NAMALWA (cell line): ENCODE measurements at regions not wholly inside any gene's neighbourhood (a gene's known extent, or its start where the extent isn't known, plus 50 kb on each side); places are given as distances from the start of the nearest gene placed in this dataset.

ENCODE experiments used
- DNase-seq: peaks from one replicate; pipeline ENCODE4 v3.0.0-alpha.2; 2015; ENCODE audit warnings: low spot score

DNA sequence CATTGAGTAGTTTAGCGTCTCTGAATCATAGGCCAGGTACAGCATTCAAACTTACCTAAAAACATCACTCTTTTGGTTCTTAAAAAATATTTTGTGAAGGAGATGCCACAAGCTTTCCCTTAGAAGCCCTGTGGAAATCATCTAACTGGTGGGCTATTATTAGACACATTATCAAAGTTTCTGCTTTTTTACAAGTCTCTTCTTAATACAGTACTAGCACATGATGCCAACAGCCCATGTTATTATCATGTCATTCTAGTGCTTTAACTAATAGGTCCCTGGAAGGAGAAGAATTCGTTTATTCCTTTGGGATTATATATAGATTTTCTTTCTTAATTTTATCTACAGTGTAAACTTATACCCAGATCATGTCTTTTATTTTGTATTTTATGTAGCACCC lies 146.0 kb upstream of the PTPRK start:
- no peak for DNase-seq

DNA sequence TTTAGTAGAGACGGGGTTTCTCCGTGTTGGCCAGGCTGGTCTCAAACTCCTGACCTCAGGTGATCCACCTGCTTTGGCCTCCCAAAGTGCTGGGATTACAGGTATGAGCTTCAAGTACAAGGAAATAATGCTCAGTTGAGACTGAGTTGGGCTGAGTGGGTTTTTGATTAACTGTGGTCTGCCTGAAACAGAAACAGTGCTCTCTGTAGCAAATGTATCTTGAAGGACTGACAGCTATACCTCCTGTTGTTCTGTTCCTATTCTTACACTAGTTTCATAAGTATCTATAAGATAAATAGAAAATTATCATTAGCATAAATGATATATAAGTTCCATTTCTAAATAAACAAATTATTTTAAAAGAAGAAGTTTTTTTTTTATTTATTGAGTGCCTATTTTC lies 142.8 kb upstream of the PTPRK start:
- DNase-seq = no peak

DNA sequence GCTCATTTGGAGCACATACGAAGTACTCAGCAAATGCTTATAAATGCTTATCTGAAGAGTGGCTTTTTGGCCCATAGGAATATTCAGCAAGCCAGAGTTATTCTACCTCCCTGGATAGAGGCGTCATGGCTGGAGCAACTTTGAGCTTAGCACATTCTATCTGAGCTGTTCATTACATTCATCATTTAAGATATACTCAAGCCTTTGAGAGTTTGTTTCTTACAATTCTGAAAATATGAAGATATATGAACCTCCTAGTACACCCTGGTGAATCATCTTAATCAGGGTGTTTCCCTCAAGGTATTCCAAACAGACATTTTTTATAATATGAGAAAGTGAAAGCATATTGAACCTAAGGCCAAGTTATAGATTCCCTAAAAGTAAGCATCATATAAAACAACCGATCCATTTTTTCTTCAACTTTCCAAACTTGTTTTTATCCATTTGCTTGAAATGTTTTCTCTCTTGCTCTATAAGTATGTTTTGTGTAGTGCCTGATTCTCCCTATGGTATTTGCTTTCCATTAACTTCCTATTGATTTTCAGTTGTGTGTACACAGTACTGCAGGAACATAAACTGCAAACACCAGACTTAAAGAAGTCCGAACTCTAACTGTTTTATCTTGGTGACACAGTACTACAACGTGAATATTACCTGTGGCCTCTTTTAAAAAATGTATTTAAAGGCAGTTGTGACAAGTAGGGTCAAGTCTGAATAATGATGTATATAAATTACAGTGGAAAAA lies 139.7 kb upstream of the PTPRK start:
- DNase-seq = no peak

DNA sequence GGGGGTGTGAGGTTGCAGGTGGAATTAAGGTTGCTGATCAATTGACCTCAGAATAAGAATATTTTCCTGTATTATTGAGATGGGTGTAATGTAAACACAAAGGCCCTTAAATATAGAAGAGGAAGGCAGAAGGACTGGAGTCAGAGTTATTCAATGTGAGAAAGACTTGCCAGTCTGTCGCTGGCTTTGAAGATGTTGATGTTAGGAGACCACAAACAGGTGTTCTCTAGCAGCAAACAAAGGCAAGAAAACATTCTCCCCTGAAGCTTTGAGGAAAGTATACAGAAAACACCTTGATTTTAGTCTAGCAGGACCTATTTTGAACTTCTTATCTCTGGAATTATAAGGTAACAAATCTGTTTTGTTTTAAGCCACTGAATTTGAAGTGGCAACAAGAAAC lies 138.9 kb upstream of the PTPRK start:
- no peak for DNase-seq

DNA sequence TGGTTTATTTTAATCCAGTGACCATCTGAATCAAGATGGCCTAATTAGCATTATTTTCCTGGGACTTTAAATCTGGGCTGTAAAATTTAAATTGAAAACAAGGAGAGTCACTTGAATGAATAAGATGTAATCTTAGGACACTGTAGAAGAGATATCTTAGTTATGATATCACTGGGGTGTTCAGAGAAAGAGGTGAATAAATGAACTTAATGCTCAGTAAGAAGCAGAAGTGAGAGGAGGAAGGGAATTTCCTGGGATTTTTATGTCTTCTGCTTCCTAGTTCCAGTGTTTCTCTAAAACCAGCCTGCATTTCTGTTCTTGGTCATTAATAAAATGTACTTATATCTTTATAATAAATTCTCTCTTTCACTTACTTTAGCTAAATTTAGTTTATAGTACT lies 136.8 kb upstream of the PTPRK start:
- DNase-seq = no peak

DNA sequence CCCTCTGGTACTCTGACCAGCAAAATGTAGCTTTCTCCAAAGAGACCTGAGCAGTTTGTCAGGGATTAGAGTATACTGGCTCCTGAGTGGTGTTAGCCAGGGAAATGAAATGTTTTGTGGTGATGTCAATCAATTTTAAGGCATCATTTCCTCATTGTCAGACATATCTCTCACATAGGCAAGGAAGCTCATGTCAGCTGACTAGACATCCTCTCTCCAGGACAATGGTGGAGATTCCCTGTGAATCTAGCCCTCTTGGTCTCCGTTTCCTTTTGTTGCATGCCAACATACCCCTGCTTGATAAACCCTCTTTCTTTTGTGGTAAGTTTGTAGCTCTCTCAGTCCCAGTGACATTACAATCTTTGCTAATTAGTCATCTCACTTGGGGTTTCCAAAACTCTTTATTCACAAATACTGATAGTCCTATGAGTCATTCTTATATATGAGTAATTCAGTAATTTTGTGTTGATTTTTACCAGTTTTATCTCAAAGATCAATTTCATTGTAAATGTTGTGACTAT lies 135.6 kb upstream of the PTPRK start:
- DNase-seq = no peak

DNA sequence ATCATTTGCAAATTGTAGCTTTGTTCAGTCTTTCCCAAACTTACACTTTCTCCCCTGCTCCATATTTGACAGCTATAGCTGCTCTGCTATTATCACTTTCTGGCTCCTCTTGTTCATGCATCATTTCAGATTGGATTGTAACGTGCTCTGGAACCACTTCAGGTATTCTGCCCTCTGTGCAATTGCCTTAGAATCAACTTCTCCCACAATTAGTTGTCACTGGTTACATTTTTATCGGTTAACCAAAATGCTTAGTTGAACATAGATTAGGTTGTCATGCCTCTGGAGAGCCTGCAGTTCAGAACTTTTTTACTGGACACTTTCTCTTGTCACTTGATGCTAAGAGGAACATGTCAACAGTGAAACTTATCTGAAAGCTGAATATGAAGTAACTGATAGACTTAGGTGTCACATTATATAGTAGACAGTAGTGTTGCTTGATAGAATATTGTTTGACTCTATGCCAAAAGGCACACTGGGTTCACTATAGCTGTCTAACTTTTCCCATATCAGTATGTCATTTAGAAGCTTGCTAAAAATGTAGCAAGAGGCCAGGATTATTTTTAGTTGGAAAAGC lies 127.7 kb upstream of the PTPRK start:
- DNase-seq = no peak

DNA sequence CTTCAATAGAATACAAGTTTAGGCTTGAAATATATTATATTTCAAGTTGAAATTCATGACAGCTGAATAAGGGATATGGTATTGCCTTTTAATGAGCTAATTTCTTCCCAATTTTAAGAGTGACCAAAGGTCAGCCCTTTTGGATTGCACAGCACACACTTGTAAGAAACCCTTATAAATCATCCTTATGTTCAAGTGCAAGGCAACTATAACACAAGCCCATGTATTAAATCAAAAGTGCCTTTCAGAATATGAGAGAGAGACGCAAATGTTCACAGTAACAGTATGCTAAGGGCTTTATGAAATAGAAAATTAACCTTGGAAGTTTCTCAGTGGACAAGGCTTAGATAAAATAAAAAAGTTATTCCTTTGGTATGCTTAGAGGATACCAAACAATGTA lies 121.7 kb upstream of the PTPRK start:
- DNase-seq = no peak

DNA sequence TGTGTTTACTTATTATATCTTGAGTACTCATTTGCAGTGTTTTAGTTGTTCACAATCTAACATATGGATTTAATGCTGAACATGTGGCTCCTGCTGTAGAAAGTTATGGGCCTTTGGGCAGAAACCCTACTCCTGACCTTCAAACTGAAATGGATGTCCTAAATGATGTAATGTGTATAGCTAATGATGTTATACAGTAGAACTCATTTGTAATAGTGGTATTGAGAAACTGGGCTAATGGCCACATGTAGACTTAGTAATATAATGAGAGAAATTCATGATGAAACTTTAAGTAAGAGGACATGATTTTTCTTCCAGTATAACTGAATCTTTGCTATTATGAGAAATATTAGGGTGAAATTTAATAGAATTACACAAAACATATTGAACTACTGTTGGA lies 121.3 kb upstream of the PTPRK start:
- no peak for DNase-seq

DNA sequence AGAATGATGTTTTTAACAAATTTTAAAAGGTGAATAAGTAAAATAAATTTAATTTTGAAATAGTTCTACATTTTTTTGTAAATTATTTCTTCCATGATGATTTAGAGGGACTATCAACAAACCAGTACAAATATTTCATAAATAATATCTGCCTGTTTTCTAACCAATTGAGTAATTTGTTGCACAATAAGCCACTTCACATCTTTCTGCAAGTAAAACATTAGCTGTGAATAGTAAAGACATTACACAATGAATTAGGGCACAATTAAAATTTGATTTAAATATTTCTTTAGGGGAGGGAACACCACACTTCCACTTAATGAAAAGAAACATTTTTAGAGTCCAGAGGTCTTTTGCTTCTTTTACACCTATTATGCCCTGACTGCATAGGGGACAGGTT lies 118.4 kb upstream of the PTPRK start:
- no peak for DNase-seq

DNA sequence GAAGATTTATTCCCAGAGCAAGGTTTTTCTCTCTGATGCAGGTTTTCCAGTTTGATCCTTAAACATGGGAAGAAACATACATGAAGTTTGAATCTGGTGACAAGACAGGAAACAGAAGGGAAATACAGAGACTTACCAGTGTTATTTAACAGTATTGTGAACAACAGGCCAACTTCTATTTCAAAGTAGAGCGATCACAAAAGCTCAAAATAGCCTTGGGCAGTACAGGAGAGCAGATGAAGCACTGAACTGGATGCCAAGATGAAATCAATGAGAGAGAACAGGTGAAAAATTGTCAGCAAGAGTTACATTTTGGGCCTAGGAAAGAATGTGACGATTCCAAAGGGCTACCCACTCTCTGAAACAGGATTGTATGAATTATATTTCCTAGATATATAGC lies 114.8 kb upstream of the PTPRK start:
- no peak for DNase-seq

DNA sequence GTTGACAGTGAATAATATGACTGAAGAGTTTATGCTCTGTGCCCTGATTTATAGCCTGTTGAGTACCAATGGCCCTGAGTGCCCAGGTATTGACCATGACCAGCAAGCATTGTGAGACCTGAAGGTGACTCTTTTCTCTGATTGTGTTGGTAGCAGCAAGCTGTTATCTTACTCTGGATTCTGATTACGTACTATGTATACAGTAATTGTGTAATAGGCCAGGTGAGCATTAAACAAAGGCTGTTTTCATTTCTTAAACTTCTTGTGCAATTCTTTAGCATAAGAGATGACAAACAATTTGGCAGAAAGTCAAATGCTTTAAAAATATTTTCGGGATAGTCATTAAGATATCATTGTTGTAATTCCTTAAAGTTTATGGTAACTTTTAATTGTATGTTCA lies 111.7 kb upstream of the PTPRK start:
- no peak for DNase-seq

DNA sequence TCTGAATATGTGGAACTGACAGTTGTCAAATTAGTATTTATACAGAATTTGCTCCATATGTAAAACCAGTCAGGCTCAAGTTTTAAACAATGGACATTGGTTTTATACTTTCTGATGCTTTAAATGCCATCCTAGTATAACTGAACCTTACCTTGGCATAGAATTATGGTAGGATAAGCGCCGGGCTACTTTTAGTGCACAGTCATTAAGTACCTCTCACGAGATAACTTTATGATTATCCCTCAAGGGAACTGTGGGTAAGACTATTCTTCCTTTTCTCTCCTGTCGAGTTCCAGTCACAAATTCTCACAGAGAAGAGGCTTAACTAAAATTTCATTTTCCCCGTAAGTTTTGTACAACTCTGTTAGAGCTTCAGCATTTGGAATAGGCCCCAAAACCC lies 110.6 kb upstream of the PTPRK start:
- DNase-seq = no peak

DNA sequence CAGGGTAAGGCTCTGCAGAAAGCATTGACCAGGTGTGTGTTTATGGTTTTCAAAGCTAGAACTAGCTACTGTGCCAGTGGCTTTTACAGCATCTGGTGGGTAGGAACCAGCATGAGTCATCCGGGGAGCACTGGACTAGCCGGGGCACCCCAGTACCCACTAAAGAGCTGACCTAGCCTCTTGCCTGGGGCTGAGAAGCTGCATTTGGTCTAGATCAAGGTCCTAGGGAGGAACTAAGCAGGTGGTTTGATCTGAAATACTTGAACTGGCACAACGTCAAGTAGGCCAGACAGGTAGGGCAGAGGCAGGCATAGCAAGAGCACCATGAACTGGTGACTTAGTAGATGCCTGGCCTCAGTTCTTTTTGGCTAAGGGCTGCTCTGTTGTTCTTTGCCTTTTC lies 109.8 kb upstream of the PTPRK start:
- no peak for DNase-seq

DNA sequence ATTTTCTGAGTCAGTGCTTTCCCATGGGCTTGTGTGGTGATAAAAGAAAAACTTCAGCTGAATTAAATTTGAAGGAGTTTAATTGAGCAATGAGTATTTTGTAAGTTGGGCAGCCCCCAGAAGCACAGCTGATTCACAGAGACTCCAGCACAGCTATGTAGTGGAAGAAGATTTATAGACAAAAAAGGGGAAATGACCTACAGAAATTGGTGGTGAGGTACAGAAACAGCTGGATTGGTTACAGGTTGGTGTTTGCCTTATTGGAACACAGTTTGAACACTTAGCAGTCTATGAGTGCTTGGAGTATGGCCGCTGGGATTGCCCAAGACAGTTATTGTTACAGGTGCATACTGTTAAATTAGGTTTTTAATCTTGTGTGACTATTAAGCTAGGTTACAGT lies 96.9 kb upstream of the PTPRK start:
- DNase-seq = no peak

DNA sequence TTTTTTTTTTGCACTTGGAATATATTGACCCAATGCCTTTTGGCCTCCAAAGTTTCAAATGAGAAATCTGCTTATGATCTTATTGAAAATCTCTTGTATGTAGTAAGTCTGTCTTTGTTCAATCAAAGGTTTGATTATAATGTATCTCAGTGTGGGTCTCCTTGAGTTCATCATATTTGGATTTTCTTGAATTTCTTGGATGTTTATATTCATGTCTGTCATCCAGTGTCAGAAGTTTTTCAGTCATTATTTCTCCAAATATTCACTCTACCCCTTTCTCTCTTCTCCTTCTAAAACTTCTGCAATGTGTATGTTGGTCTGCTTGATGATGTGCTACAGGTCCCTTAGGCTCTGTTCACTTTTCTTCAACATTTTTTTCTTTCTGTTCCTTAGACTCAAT lies 95.9 kb upstream of the PTPRK start:
- no peak for DNase-seq

DNA sequence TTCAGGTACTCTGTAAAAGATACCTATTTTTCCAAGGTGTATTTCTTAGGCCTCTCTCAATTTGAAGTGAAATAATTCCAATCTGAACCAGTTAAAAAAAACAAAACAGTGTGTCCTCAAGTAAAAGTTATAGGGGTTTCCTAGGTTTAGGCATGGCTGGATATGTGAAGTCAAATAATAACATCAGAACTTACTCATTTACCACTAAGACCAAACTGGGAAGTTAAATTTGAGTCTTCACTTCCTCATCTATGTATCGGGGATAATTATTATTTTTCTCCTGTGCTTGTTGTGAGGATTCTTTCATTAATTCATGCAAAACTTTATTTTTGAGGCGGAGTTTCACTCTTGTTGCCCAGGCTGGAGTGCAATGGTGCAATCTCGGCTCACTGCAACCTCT lies 86.2 kb upstream of the PTPRK start:
- no peak for DNase-seq

DNA sequence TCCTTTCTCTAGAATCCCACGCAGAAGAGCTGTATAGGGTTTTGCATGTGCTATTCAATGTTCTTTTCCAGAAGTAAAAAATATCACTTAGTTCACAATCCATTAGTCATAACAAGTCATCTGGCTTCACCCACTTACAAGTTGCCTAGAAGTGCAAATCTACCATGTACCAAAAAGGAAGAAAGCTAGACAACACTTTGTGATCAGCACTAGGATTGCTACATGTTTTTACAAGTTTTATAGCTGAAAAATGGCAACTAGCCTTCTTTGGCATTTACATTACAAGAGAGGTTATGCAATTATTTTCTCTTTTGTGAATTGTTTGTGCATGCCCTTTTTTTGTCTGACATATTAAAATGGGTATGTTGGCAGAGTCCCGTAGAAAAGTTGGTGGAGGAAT lies 85.6 kb upstream of the PTPRK start:
- DNase-seq = no peak

DNA sequence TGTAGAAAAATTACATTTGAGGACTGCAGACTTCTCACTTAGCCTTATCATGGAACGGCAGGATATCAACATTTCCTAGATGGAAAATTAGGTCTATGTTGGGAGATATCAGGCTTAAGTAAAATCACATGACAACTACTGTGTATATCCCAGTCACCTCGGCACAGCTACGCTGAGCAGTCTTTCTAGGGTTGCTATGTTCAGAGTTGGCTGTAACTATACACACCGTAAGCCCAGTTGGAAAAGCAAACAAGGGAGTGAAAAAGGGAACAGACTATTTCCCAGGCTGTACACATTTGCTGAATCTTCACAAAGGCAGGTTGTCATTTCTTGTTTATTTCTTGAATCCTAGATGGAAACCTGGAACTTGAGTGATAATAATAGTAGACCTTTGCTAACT lies 80.7 kb upstream of the PTPRK start:
- no peak for DNase-seq

DNA sequence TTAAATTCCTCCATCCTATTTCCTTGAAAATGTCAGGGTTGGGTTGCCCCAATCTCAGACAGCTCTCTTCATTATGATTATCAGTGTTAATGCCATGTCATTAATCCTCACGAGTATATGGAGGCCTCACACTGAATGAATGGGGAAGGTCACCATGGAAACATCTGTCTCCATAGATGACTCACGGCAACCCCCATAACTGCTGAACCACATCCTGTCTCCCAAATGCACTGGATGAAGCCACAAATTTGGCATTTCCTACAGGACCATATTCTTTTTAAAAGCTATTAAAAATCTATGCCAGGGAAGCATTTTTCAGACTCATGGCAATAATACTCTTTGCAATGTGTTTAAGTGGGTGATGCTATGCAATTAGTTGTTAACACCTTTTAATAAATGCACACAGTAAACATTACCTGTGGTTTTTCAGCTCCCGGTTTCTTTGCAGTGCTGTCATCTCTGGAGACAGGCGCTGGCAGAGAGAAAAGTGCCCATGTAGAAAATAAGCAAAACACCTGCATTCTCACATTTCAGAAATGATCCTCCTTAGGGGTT lies 80.1 kb upstream of the PTPRK start:
- no peak for DNase-seq

DNA sequence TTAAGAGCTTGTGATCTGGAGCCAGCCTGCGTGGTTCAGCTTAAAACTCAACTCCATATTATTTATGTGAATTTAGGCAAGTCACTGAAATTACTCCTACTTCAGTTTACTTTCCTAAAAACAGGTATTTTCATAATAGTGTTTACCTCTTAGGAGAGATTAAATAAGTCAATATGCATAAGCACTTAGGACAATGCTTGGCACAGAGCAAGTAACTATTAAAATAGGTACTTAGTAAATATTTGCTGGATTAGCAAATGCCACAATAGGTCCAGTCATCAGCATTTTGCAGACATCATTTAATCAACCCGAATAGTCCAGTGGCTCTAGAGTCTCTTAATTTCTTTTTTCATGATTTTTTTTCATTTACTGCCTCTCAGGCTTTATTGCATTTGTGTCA lies 78.6 kb upstream of the PTPRK start:
- no peak for DNase-seq

DNA sequence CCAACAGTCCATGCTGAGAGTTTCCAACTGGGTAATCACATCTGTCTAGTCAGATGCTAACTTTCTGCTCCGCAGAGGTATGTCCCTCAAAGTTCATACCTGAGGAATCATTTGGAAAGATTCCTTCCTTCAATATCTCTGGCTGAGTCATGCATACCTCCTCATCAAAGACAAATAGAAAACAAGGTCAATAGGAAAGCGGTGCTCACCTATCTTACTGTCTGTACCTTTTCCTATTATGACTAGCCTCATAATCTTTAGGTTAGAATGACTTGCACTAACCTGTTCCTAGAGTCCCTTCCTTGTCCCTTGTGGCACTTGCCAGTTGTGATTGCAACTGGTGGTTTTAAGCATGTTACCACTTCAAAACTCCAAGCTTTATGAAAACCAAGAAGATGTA lies 78.2 kb upstream of the PTPRK start:
- no peak for DNase-seq

DNA sequence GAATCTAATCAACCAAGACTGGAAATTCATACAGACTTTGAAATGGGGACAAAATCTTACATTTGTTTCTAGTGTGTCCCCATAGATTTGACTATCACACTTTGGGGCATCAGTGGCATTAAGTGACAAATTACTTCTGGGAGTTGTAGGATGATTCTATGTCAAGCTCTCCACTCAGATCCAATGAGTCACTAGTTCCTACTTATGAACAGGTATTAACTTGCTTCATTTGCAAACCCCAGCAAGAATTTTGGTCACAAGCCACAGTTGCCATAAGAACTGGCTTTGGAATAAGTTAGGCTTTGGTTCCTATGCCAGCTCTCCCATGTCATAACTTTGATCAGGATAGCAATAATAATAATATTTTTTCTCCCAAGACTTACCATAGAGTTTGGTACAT lies 77.6 kb upstream of the PTPRK start:
- DNase-seq = no peak

DNA sequence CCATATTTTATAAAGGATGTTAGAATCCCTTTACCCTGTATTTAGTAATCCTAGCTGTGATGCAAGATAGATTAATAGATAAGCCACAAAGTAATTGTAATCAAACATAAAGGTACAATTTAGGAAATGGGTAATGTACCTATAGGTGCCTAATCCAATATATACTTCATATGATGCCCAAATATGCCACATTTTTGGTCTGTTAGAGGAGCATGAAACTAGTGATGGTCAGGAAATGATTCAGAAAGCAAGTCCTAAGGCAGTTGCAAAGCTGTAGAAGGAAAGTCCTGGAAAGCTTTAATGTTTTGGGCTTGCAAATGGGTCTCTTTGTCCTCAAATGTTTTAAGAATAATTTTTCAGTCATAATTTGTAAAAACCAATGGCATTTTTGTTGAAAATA lies 76.6 kb upstream of the PTPRK start:
- no peak for DNase-seq
